Neural cell (in vitro differentiated cells): ENCODE measurements at regions not wholly inside any gene's neighbourhood (a gene's known extent, or its start where the extent isn't known, plus 50 kb on each side); places are given as distances from the start of the nearest gene placed in this dataset.

Experiments used
- H2AFZ ChIP-seq: fragments of 200-600, 300-800 bp; sonication (generic), shearing (Covaris generic); 2 replicates; pipeline ENCODE4 v1.6.0; 2014; ENCODE audit warnings: low read depth, mild to moderate bottlenecking, antibody characterized with exemption, low read length, moderate library complexity
- H3F3A ChIP-seq: fragments of 200-600 bp; shearing (Covaris generic); 2 replicates; pipeline ENCODE4 v1.6.1; 2016; ENCODE audit warnings: mild to moderate bottlenecking, moderate library complexity, mixed read lengths, antibody characterized with exemption, low read length; ENCODE audit not compliant: insufficient read depth, poor library complexity, severe bottlenecking
- H3K27ac ChIP-seq: fragments of 200-600, 300-800 bp; sonication (generic), shearing (Covaris generic); 2 replicates; pipeline ENCODE4 v1.5.1; 2014; ENCODE audit warnings: mild to moderate bottlenecking, low read length, moderate library complexity
- H3K27me3 ChIP-seq: fragments of 300-800, 200-600 bp; sonication (generic), shearing (Covaris generic); 2 replicates; pipeline ENCODE4 v1.6.0; 2014; ENCODE audit warnings: mild to moderate bottlenecking, low read depth, low read length, moderate library complexity; ENCODE audit not compliant: insufficient read depth
- H3K36me3 ChIP-seq: fragments of 300-800, 200-600 bp; sonication (generic), shearing (Covaris generic); 2 replicates; pipeline ENCODE4 v1.5.1; 2014; ENCODE audit warnings: mild to moderate bottlenecking, antibody characterized with exemption, low read length, moderate library complexity; ENCODE audit not compliant: insufficient read depth
- H3K4me2 ChIP-seq: fragments of 300-800, 200-600 bp; sonication (generic), shearing (Covaris generic); 2 replicates; pipeline ENCODE4 v1.6.0; 2014; ENCODE audit warnings: mild to moderate bottlenecking, low read length
- H3K4me3 ChIP-seq: fragments of 300-800, 200-600 bp; sonication (generic), shearing (Covaris generic); 2 replicates; pipeline ENCODE4 v1.5.1; 2014; ENCODE audit warnings: mild to moderate bottlenecking, low read length, moderate library complexity
- H3K79me2 ChIP-seq: fragments of 200-600 bp; shearing (Covaris generic); replicated peaks from 2 replicates; pipeline ENCODE4 v1.6.0; 2014; ENCODE audit warnings: mild to moderate bottlenecking, low read length, moderate library complexity; ENCODE audit not compliant: insufficient read depth
- H3K9ac ChIP-seq: fragments of 300-800, 200-600 bp; sonication (generic), shearing (Covaris generic); 2 replicates; pipeline ENCODE4 v1.6.1; 2016; ENCODE audit warnings: mild to moderate bottlenecking, low read length, mixed read lengths
- H3K9me2 ChIP-seq: fragments of 200-600 bp; shearing (Covaris generic); 2 replicates; pipeline ENCODE4 v1.6.1; 2016; ENCODE audit warnings: mild to moderate bottlenecking, low read length, mixed read lengths; ENCODE audit not compliant: insufficient read depth
- H3K9me3 ChIP-seq: fragments of 200-600, 300-800 bp; sonication (generic), shearing (Covaris generic); 2 replicates; pipeline ENCODE4 v1.6.1; 2016; ENCODE audit warnings: mild to moderate bottlenecking, mixed run types, low read length, moderate library complexity, mixed read lengths
- H4K20me1 ChIP-seq: fragments of 200-600 bp; shearing (Covaris generic); 2 replicates; pipeline ENCODE4 v1.6.1; 2016; ENCODE audit warnings: mild to moderate bottlenecking, mixed run types; ENCODE audit not compliant: insufficient read depth
- CTCF ChIP-seq: fragments of 450-650 bp; IDR thresholded peaks from 2 replicates; pipeline ENCODE4 v1.5.1; 2014; ENCODE audit warnings: antibody characterized with exemption, mild to moderate bottlenecking, moderate library complexity; ENCODE audit not compliant: poor library complexity, severe bottlenecking
- EP300 ChIP-seq: fragments of 450-650 bp; conservative IDR thresholded peaks from 2 replicates; pipeline ENCODE4 v1.6.1; 2014; ENCODE audit warnings: antibody characterized with exemption, mild to moderate bottlenecking, moderate library complexity; ENCODE audit not compliant: poor library complexity, severe bottlenecking
- EZH2 ChIP-seq: fragments of 200-600, 300-800 bp; shearing (Covaris generic), sonication (generic); IDR thresholded peaks from 2 replicates; pipeline ENCODE4 v1.6.1; 2014; ENCODE audit warnings: antibody characterized with exemption, low read length, borderline replicate concordance, mild to moderate bottlenecking; ENCODE audit not compliant: insufficient read depth, poor library complexity, severe bottlenecking
- MXI1 ChIP-seq: fragments of 450-650 bp; conservative IDR thresholded peaks from 2 replicates; pipeline ENCODE4 v1.6.1; 2014; ENCODE audit warnings: antibody characterized with exemption, mild to moderate bottlenecking; ENCODE audit not compliant: poor library complexity, severe bottlenecking
- POLR2AphosphoS5 ChIP-seq: IDR thresholded peaks from 2 replicates; pipeline ENCODE4 v1.6.1; 2012
- RAD21 ChIP-seq: fragments of 450-650 bp; conservative IDR thresholded peaks from 2 replicates; pipeline ENCODE4 v1.6.1; 2014; ENCODE audit warnings: antibody characterized with exemption, mild to moderate bottlenecking, moderate library complexity
- SMC3 ChIP-seq: fragments of 450-650 bp; conservative IDR thresholded peaks from 2 replicates; pipeline ENCODE4 v1.6.1; 2014; ENCODE audit warnings: antibody characterized with exemption, mild to moderate bottlenecking, moderate library complexity; ENCODE audit not compliant: poor library complexity
- TAF1 ChIP-seq: IDR thresholded peaks from 2 replicates; pipeline ENCODE4 v1.6.1; 2012; ENCODE audit warnings: low read depth
- TF ChIP-seq, protein P1 (sequence below): IDR thresholded peaks from 2 replicates; pipeline ENCODE4 v1.6.1; 2012; ENCODE audit warnings: borderline replicate concordance

- Histone ChIP-seq H3K9ac (no peak overlapping the region), H3K9me3 (no peaks in the 10 kb centered on the region), H4K20me1 (no peaks in the 10 kb centered on the region), H3K36me3 (no peaks in the 10 kb centered on the region), H3K9me2 (no peaks in the 10 kb centered on the region), H3K4me2 (no peak overlapping the region), H3K79me2 (no peaks in the 10 kb centered on the region), H2AFZ (no peak overlapping the region), H3K27me3 (no peaks in the 10 kb centered on the region), H3K4me3 (no peak overlapping the region), H3F3A (no peaks in the 10 kb centered on the region), H3K27ac (no peak overlapping the region)
- TF ChIP-seq POLR2AphosphoS5 (no peak), EP300 (no peak), SMC3 (no peak), CTCF (no peak), EZH2 (no peak), TAF1 (no peak), MXI1 (no peak)
- TF ChIP-seq, protein P1, sequence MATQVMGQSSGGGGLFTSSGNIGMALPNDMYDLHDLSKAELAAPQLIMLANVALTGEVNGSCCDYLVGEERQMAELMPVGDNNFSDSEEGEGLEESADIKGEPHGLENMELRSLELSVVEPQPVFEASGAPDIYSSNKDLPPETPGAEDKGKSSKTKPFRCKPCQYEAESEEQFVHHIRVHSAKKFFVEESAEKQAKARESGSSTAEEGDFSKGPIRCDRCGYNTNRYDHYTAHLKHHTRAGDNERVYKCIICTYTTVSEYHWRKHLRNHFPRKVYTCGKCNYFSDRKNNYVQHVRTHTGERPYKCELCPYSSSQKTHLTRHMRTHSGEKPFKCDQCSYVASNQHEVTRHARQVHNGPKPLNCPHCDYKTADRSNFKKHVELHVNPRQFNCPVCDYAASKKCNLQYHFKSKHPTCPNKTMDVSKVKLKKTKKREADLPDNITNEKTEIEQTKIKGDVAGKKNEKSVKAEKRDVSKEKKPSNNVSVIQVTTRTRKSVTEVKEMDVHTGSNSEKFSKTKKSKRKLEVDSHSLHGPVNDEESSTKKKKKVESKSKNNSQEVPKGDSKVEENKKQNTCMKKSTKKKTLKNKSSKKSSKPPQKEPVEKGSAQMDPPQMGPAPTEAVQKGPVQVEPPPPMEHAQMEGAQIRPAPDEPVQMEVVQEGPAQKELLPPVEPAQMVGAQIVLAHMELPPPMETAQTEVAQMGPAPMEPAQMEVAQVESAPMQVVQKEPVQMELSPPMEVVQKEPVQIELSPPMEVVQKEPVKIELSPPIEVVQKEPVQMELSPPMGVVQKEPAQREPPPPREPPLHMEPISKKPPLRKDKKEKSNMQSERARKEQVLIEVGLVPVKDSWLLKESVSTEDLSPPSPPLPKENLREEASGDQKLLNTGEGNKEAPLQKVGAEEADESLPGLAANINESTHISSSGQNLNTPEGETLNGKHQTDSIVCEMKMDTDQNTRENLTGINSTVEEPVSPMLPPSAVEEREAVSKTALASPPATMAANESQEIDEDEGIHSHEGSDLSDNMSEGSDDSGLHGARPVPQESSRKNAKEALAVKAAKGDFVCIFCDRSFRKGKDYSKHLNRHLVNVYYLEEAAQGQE, result no peak
Observed at GRCh38 chr2:42920446-42921146, 128.2 kb upstream of the HAAO start.

GRCh38 chr2:42918671-42919318 lies 126.4 kb upstream of the HAAO start:
- H3K9me3 ChIP-seq, result no peaks in the 10 kb centered on the region
- H3K9me2 ChIP-seq, result no peaks in the 10 kb centered on the region
- H4K20me1 ChIP-seq, result no peaks in the 10 kb centered on the region
- no peaks in the 10 kb centered on the region for H3K79me2 ChIP-seq
- no peak overlapping the region for H3K4me2 ChIP-seq
- H3F3A ChIP-seq, result no peaks in the 10 kb centered on the region
- H3K27ac ChIP-seq, result no peak overlapping the region
- no peaks in the 10 kb centered on the region for H3K27me3 ChIP-seq
- TF ChIP-seq TAF1, result no peak
- no peak for TF ChIP-seq RAD21
- no peak for TF ChIP-seq EZH2
- TF ChIP-seq MXI1, result no peak
- TF ChIP-seq SMC3, result no peak
- TF ChIP-seq CTCF, result no peak
- TF ChIP-seq POLR2AphosphoS5, result no peak
- no peak for TF ChIP-seq EP300
- TF ChIP-seq, protein P1, result no peak
- no peak overlapping the region for H3K9ac ChIP-seq
- no peaks in the 10 kb centered on the region for H3K36me3 ChIP-seq
- H3K4me3 ChIP-seq, result no peak overlapping the region
- no peak overlapping the region for H2AFZ ChIP-seq
